ENCODE measurements at regions not wholly inside any gene's neighbourhood (a gene's known extent, or its start where the extent isn't known, plus 50 kb on each side); places are given as distances from the start of the nearest gene placed in this dataset.
"Not testable (repeated sequence)": the region's sequence is repeated elsewhere in the genome, so short reads cannot be mapped to it uniquely, and the experiment has no call there.

DNA sequence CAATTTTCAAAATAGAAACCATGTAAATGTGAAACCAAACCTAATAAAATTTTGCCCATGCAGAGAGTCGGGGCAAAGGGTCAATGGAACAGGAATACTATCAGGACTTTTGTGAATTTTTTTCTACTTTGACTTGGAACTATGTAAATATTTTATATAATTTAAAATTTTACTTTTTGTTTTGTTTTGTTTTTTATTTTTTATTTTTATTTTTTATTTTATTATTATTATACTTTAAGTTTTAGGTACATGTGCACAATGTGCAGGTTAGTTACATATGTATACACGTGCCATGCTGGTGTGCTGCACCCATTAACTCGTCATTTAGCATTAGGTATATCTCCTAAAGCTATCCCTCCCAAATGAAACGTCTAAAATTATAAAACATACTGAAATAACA, 238.3 kb downstream of the TENT5A start:
- TF ChIP-seq POLR2A (IDR thresholded peaks at IDR 0.05; ENCODE audit: low read length); GATA1 (IDR thresholded peaks at IDR 0.05; ENCODE audit: low read depth, low read length): not testable (repeated sequence)

All from erythroblast (primary cell).